GM18873 (cell line): ENCODE measurements at regions not wholly inside any gene's neighbourhood (a gene's known extent, or its start where the extent isn't known, plus 50 kb on each side); places are given as distances from the start of the nearest gene placed in this dataset.
"Not testable (repeated sequence)": the region's sequence is repeated elsewhere in the genome, so short reads cannot be mapped to it uniquely, and the experiment has no call there.

Source experiments
- ATAC-seq: cut with Tn5 transposase; IDR thresholded peaks from one replicate; pipeline ENCODE4 v1.9.1; 2021; ENCODE audit warnings: mild to moderate bottlenecking, moderate library complexity, moderate number of reproducible peaks; ENCODE audit not compliant: unreplicated experiment, low FRiP score

DNA sequence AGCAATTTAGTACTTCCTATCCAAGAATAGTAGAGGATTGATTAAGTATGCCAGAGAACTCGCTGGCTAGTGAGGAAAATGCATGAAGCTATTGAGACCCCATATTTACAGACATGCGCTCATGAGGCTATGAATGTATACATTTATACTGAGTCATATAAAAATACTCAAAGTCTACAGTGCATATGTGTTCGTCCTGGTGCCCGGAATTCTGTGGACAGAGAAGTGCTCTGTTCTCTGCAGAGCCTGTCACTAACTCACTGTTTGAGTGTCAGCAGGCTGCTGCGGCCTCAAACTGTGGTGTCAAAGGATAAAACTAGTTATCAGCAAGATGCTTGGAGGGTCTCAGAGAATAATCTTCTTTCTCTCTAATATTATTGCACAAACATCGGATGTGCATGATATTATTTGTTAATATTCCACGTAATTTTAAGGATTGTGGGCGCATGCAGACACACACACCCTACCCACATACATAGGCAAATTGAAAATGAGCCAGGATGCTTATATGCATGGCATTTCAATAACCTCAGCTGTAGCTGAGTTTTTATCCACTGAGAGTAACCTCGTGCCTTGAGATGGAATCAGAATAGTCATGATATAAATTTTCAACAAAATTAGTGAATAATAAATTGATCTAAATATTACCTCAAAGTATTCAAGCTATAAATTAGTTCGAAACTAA, 50.0 kb upstream of the TSC22D2 start:
- ATAC-seq: no peak

- no peak for ATAC-seq
These were observed 51.0 kb upstream of the TSC22D2 start for GRCh38 chr3:150357140-150357539.

DNA sequence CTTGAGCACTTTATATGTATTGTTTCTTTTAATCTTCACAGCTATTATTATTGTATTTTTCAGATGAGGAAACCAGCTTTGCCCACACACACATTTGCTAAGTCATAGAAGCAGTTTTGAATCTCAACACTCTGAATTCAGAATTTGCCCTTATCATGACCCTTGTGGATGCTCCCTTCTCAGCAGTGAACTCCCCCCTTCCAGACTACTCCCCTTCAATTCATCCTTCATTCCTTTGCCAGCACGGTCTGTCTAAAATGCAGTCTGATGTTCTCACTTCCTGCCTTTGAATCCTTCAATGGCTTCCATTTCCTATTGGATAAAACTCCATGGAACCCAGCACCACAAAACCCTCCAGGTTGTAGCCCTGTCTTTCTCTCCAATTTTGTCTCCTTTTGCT, 52.5 kb upstream of the TSC22D2 start:
- no peak for ATAC-seq

GRCh38 chr3:150352931-150353330, 55.2 kb upstream of the TSC22D2 start:
- no peak for ATAC-seq

DNA sequence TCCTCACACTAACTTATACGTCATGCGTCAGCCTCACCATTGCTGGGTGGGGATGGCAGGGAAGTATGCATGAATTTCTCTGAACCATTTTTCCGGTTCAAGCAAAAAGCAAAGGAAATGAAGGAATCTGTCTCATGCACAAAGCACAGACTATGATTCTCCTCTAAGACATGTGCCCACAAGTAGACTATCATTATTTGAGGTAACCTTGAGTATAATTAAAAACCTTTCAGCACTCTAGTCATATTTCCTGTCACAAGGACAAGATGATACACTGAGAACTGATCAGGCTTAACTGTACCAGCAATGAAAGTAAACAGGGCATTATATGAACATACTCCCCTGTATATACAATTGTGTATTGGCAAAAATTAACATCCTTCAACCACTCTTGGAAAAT, 56.7 kb upstream of the TSC22D2 start:
- no peak for ATAC-seq

GRCh38 chr3:150349314-150350097, 58.6 kb upstream of the TSC22D2 start:
- ATAC-seq: no peak

DNA sequence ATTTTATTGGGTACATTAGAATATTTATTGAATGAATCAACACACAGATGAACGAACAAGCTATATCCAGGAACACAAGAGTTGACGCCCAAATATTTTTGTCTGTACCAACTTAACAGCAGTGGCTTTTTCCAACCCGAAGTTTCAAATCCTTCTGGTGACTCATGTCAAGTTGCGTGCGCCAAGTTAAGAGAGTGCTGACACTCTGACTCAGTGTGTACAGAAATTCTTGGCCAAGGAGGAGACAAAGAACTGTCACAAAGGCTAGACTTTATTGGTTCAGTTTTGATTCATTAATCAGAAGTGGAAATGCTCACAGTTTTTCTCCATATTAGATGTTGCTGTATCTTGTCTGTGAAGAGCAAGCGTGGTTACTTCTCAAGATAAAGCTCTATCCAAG, 59.6 kb upstream of the TSC22D2 start:
- ATAC-seq: no peak

GRCh38 chr3:150346981-150347863, 60.9 kb upstream of the TSC22D2 start:
- ATAC-seq: no peak

DNA sequence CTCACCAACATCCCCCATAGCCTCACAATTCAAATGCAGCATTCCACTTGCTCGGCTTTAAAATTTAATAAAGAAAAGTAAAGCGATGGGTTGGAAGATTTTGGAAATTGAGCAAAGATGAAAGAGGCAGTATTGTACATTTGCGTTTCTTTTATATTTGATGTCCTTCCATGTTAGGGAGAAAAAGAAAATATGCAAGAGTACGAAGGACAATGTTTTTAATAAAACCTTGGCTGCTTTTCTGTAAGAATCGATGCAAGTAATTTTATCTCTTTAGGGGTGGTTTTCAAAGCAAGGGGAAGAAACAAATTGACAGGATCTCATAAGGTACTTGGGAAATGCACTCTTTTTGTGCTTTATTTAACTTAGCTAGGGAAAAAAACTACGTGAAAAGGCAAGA, 61.8 kb upstream of the TSC22D2 start:
- no peak for ATAC-seq

DNA sequence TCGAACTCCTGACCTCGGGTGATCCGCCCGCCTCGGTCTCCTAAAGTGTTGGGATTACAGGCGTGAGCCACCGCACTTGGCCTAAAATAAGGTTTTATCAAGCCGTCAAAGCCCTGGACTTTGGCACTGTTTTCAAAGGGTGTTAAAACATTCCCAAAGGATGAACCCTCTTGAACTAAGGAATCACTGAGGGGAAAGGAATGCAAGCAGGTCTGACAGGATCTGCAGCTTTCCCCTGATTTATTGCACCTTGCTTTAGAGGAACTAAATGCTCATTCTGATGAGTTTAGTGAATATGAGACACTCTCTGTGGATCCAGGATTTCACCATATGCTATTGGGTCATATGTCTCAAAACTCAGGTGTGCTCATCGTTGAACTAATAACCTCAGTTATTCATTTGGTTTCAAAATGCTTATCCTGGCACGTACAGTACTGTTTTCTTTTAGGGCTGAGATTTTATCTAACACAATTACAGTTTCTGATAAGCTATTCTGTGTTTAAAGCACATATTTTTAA, 63.0 kb upstream of the TSC22D2 start:
- no peak for ATAC-seq

- no peak for ATAC-seq
These were observed 63.9 kb upstream of the TSC22D2 start for GRCh38 chr3:150344079-150344759.

GRCh38 chr3:150342896-150343467, 65.1 kb upstream of the TSC22D2 start:
- ATAC-seq: no peak

GRCh38 chr3:150341891-150342290, 66.2 kb upstream of the TSC22D2 start:
- ATAC-seq: no peak

GRCh38 chr3:150336363-150336762, 71.7 kb upstream of the TSC22D2 start:
- not testable (repeated sequence) for ATAC-seq

GRCh38 chr3:150335631-150336030, 72.5 kb upstream of the TSC22D2 start:
- ATAC-seq: no peak

DNA sequence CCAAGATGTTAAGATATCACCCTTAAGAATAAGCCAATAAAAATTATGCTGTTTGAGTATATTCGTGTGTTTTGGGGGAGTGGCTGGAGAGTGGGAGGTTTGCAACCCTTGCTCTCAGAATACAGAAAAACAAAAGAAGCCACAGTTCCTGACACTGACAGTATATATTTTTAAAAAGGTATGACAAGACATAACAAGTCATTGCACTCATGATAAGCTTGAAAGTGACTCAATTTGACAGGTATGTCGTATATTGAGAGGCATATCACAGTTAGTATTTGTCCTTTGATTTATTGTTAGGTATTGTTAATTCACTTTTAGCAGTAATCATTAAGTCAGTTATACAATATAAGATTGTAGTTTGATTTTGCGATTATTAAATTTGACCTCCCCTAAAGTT, 73.1 kb upstream of the TSC22D2 start:
- ATAC-seq: no peak

- no peak for ATAC-seq
These were observed 74.6 kb upstream of the TSC22D2 start for GRCh38 chr3:150333477-150333876.

DNA sequence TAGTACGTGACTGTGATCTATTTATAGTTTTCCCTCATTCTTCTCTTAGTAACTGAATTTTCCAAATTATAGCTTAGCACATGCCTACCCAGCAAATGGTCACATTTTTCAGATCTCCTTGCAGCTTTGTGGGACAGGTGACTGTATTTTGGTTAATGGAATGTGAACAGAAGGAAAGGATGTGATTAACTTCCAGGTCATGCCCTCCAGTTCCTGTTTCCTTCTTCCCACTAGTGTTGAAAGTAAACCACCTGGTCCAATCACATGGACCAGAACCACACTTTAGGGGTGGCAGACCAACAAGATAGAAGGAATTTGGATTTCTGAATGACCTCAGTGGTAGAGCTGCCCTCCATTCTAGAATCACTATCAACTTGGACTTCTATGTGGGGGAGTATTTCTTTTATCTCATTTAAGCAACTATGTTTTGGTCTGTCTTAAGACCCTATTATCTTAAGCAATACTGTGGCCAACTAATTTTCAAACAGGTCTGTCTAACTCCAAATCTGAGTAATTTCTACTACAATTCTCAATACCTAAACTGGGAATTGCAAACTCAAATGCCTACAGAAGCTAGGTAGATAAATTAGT, 76.0 kb upstream of the TSC22D2 start:
- no peak for ATAC-seq

GRCh38 chr3:150330872-150331271, 77.2 kb upstream of the TSC22D2 start:
- ATAC-seq: no peak

- no peak for ATAC-seq
These were observed 77.9 kb upstream of the TSC22D2 start for GRCh38 chr3:150330174-150330573.
